ENCODE measurements at regions not wholly inside any gene's neighbourhood (a gene's known extent, or its start where the extent isn't known, plus 50 kb on each side); places are given as distances from the start of the nearest gene placed in this dataset.
"Not testable (repeated sequence)": the region's sequence is repeated elsewhere in the genome, so short reads cannot be mapped to it uniquely, and the experiment has no call there.

DNA sequence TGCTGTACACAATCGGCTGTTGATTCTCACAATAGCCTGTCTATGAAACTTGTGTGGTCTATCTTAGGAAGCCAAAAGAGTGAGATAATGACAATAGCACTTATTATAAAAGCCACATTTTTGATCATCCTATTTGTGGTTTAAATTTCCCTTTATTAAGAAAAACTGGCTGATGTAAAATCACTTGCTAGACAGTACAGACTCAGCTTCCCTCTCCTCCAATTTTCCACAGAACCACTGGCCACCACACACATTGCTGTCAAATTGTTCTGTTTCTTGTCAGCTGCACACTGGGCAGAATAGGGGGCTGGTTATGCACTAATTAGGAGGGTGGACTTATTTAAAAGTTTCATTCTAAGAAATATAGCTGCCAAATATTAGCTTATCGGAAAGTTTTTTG lies 425.9 kb downstream of the EPHA3 start:
- WGBS (ENCODE audit: missing lambda C conversion rate): 46% methylated on average over 2 of the region's 2 CpGs
- Histone ChIP-seq H3K4me3 (no peak overlapping the region), H3K27ac (no peak overlapping the region), H3K4me1 (no peaks in the 10 kb centered on the region), H3K9me3 (no peaks in the 10 kb centered on the region), H3K4me2 (no peak overlapping the region)
- POLR2A ChIA-PET: no interaction called here
- CTCF ChIA-PET: no interaction called here
- ATAC-seq (no peak), DNase-seq (ENCODE audit: low read depth in 1 of 2, low spot score in 1 of 2) (no peak), FAIRE-seq (no peak)
- TF ChIP-seq, protein P1, sequence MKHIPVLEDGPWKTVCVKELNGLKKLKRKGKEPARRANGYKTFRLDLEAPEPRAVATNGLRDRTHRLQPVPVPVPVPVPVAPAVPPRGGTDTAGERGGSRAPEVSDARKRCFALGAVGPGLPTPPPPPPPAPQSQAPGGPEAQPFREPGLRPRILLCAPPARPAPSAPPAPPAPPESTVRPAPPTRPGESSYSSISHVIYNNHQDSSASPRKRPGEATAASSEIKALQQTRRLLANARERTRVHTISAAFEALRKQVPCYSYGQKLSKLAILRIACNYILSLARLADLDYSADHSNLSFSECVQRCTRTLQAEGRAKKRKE (CRISPR knock-in tag; IDR thresholded peaks at IDR 0.05; ENCODE audit: low read depth): no peak
- TF ChIP-seq RAD21 (conservative IDR thresholded peaks at IDR 0.05 in 1 of 2, IDR thresholded peaks at IDR 0.05 in 1 of 2) (no peak), HEYL (CRISPR knock-in tag; IDR thresholded peaks at IDR 0.05) (no peak), NPAS2 (CRISPR knock-in tag; IDR thresholded peaks at IDR 0.05; ENCODE audit: borderline replicate concordance) (no peak), FOXS1 (CRISPR knock-in tag; IDR thresholded peaks at IDR 0.05) (no peak), MAZ (IDR thresholded peaks at IDR 0.05; ENCODE audit: borderline replicate concordance, low read depth, low read length) (no peak), SMC3 (IDR thresholded peaks at IDR 0.05) (no peak), ZC3H11A (IDR thresholded peaks at IDR 0.05) (no peak), RCOR1 (IDR thresholded peaks at IDR 0.05; ENCODE audit: low read depth, low read length) (no peak), EHMT2 (IDR thresholded peaks at IDR 0.05; ENCODE audit: low read depth) (no peak), ZFP36 (IDR thresholded peaks at IDR 0.05; ENCODE audit: borderline replicate concordance, partially characterized antibody) (no peak)
- TF ChIP-seq, protein P2, sequence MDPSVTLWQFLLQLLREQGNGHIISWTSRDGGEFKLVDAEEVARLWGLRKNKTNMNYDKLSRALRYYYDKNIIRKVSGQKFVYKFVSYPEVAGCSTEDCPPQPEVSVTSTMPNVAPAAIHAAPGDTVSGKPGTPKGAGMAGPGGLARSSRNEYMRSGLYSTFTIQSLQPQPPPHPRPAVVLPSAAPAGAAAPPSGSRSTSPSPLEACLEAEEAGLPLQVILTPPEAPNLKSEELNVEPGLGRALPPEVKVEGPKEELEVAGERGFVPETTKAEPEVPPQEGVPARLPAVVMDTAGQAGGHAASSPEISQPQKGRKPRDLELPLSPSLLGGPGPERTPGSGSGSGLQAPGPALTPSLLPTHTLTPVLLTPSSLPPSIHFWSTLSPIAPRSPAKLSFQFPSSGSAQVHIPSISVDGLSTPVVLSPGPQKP (IDR thresholded peaks at IDR 0.05; ENCODE audit: low read depth, low read length): no peak
- TF ChIP-seq, protein P3, sequence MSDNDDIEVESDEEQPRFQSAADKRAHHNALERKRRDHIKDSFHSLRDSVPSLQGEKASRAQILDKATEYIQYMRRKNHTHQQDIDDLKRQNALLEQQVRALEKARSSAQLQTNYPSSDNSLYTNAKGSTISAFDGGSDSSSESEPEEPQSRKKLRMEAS (IDR thresholded peaks at IDR 0.05): no peak

DNA sequence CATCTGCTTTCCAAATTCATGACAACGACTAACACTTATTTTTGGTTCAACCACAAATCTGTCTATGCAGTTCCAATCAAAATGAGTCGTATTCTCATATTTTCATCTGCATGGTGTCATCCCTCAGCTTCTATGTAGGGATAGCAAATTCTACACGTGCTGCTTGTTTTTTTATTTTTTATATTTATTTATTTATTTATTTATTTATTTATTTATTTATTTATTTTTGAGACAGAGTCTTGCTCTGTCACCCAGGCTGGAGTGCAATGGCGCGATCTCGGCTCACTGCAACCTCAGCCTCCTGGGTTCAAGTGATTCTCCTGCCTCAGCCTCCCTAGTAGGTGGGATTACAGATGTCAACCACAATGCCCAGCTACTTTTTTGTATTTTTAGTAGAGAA lies 447.2 kb downstream of the EPHA3 start:
- ATAC-seq; H3K9me3 ChIP-seq; CTCF ChIA-PET; DNase-seq (ENCODE audit: low read depth in 1 of 2, low spot score in 1 of 2); H3K4me2 ChIP-seq; POLR2A ChIA-PET; H3K4me1 ChIP-seq; H3K4me3 ChIP-seq; H3K27ac ChIP-seq; FAIRE-seq: not testable (repeated sequence)
- peak; percentile 29; the same call in 1 of the 2 replicates for TF ChIP-seq ZC3H11A (IDR thresholded peaks at IDR 0.05)
- 24% methylated on average over 6 of the region's 6 CpGs for WGBS (ENCODE audit: missing lambda C conversion rate)

DNA sequence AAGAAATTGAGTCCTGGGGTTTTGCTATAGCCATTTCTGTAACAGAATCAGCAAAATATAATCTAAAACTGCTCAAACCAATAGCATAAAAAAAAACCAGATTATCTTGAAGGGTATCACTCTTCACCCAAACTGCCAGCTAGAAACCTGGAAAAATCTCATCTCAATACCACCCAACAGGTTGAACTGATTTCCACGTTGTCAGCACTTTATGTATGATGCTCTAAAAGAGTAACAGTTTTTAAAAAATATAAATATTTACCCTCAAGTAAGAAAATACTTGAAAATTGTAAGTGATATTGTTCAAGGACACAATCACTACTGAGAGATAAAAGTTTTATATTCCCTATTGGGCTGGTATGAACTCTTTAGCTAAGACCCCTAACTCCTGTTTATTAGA lies 451.3 kb downstream of the EPHA3 start:
- FAIRE-seq (no peak), ATAC-seq (no peak), DNase-seq (ENCODE audit: low read depth in 1 of 2, low spot score in 1 of 2) (no peak)
- no peak overlapping the region for H3K4me3 ChIP-seq
- no peak overlapping the region for H3K27ac ChIP-seq
- no peaks in the 10 kb centered on the region for H3K9me3 ChIP-seq
- TF ChIP-seq RCOR1 (IDR thresholded peaks at IDR 0.05; ENCODE audit: low read depth, low read length) (no peak), MAFK (IDR thresholded peaks at IDR 0.05; ENCODE audit: partially characterized antibody) (peak; percentile 47)
- CTCF ChIA-PET: no interaction called here
- no peak overlapping the region for H3K4me2 ChIP-seq
- no peaks in the 10 kb centered on the region for H3K4me1 ChIP-seq
- 0% methylated on average over 1 of the region's 1 CpG for WGBS (ENCODE audit: missing lambda C conversion rate)
- POLR2A ChIA-PET: no interaction called here

DNA sequence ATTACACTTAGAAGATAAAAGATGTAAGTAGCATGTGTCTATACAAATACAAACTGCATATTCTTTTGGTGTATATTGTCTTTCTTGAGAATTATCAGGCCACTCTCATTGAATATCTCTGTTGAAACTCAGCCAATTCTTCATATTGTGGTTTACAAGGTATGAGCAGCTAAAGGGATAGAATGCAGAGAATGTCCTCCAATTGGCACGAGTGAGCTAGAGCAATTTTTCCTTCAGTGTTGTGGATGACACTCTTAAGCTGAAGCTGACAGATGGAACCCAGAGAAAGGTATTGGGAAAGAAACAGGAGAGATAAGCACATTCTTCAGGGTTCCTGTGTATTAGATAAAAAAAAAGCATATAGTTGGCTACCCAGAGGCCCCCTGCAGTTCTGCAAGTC lies 453.1 kb downstream of the EPHA3 start:
- POLR2A ChIA-PET: no interaction called here
- no peak for ATAC-seq

More for the DNA sequence above, 453.1 kb downstream of the EPHA3 start:
- no peak for TF ChIP-seq CEBPB (IDR thresholded peaks at IDR 0.05)
- no peak for TF ChIP-seq POLR2AphosphoS2 (conservative IDR thresholded peaks at IDR 0.05; ENCODE audit: low read length)
- TF ChIP-seq CBX8 (IDR thresholded peaks at IDR 0.05): no peak
- no peak for TF ChIP-seq NFE2L2 (conservative IDR thresholded peaks at IDR 0.05; ENCODE audit: low read length)
- no peak for TF ChIP-seq JUN (IDR thresholded peaks at IDR 0.05)
- TF ChIP-seq, protein P4, sequence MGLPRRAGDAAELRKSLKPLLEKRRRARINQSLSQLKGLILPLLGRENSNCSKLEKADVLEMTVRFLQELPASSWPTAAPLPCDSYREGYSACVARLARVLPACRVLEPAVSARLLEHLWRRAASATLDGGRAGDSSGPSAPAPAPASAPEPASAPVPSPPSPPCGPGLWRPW (IDR thresholded peaks at IDR 0.05): no peak
- TF ChIP-seq CHD2 (IDR thresholded peaks at IDR 0.05; ENCODE audit: low read length, partially characterized antibody): no peak
- no peak for TF ChIP-seq ZSCAN20 (CRISPR knock-in tag; IDR thresholded peaks at IDR 0.05)
- TF ChIP-seq HOXB13 (CRISPR knock-in tag; IDR thresholded peaks at IDR 0.05; ENCODE audit: low read depth): no peak
- TF ChIP-seq EP300 (IDR thresholded peaks at IDR 0.05): no peak
- no peak for TF ChIP-seq HEYL (CRISPR knock-in tag; IDR thresholded peaks at IDR 0.05)
- no peak for TF ChIP-seq MAFK (IDR thresholded peaks at IDR 0.05; ENCODE audit: partially characterized antibody)
- no peak for TF ChIP-seq TFCP2L1 (CRISPR knock-in tag; IDR thresholded peaks at IDR 0.05)
- no peak for TF ChIP-seq RAD21 (conservative IDR thresholded peaks at IDR 0.05 in 1 of 2, IDR thresholded peaks at IDR 0.05 in 1 of 2)
- TF ChIP-seq SMC3 (IDR thresholded peaks at IDR 0.05): no peak
- no peak for FAIRE-seq
- Histone ChIP-seq H3K27ac (no peak overlapping the region), H3K9me3 (no peaks in the 10 kb centered on the region), H3K4me2 (no peak overlapping the region), H3K4me1 (no peaks in the 10 kb centered on the region), H3K4me3 (no peak overlapping the region)
- DNase-seq (ENCODE audit: low read depth in 1 of 2, low spot score in 1 of 2): no peak
- WGBS (ENCODE audit: missing lambda C conversion rate): 0% methylated on average over 1 of the region's 1 CpG
- CTCF ChIA-PET: interaction anchor here (1.8 kb wide), 1 partner anchor 17 kb away, joined by 3 read pairs; no protein-coding TSS in a partner anchor
